Parathyroid adenoma (tissue), 2 donors: ENCODE measurements at regions not wholly inside any gene's neighbourhood (a gene's known extent, or its start where the extent isn't known, plus 50 kb on each side); places are given as distances from the start of the nearest gene placed in this dataset.

Source experiments
- H2AFZ ChIP-seq: fragments of 300-600 bp; sonication (generic); one replicate; pipeline ENCODE4 v1.7.0; 2017; ENCODE audit warnings: antibody characterized with exemption, mild to moderate bottlenecking
- H3K27ac ChIP-seq: fragments of 300-600 bp; sonication (generic); one replicate; pipeline ENCODE4 v1.7.0; 2017
- H3K27me3 ChIP-seq: fragments of 300-600 bp; sonication (generic); one replicate; pipeline ENCODE4 v1.7.0; 2017; ENCODE audit warnings: low read length; ENCODE audit not compliant: control insufficient read depth, insufficient read depth
- H3K36me3 ChIP-seq: fragments of 300-600 bp; sonication (generic); one replicate; pipeline ENCODE4 v1.7.0; 2017; ENCODE audit warnings: low read length; ENCODE audit not compliant: control insufficient read depth, insufficient read depth
- H3K4me1 ChIP-seq: fragments of 300-600 bp; sonication (generic); one replicate; pipeline ENCODE4 v1.7.0; 2017; ENCODE audit warnings: control low read depth
- H3K4me2 ChIP-seq: fragments of 300-600 bp; sonication (generic); one replicate; pipeline ENCODE4 v1.7.0; 2017; ENCODE audit warnings: low read length
- H3K4me3 ChIP-seq: fragments of 300-600 bp; sonication (generic); one replicate; pipeline ENCODE4 v1.7.0; 2017; ENCODE audit warnings: low read depth, low read length
- H3K79me2 ChIP-seq: fragments of 300-600 bp; sonication (generic); one replicate; pipeline ENCODE4 v1.7.0; 2017; ENCODE audit warnings: control low read depth
- H3K9ac ChIP-seq: fragments of 300-600 bp; sonication (generic); one replicate; pipeline ENCODE4 v1.7.0; 2017; ENCODE audit warnings: mild to moderate bottlenecking
- H3K9me3 ChIP-seq: fragments of 300-600 bp; sonication (generic); one replicate; pipeline ENCODE4 v1.7.0; 2017; ENCODE audit warnings: low read length; ENCODE audit not compliant: control insufficient read depth
- TF ChIP-seq, protein P1 (sequence below): fragments of 300-600 bp; sonication (generic); IDR thresholded peaks from one replicate; pipeline ENCODE4 v1.7.0; 2017; ENCODE audit warnings: antibody characterized with exemption, mild to moderate bottlenecking
- donor health status: primary hyperparathyroidism.

DNA sequence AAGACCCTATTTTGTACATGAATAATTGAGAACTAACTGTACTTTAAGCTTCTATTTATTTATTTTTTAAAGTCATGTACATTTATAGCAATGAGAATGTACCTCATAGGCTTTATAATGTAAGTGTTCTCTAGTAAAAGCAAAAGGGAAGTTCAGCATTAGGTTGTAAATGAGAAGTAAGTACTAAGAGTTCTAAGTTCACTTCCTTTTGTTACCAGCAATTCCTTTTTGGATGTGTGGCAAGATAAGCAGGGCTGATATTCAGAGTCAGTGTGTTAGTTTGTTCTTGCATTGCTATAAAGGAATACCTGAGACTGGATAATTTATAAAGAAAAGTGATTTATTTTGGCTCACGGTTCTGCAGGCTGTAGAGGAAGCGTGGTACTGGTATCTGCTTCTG lies 54.0 kb upstream of the CCN2 start:
- Histone ChIP-seq H2AFZ (no peak overlapping the region), H3K9me3 (no peaks in the 10 kb centered on the region), H3K27me3 (no peaks in the 10 kb centered on the region), H3K9ac (no peak overlapping the region), H3K36me3 (no peaks in the 10 kb centered on the region), H3K27ac (no peak overlapping the region), H3K4me3 (no peak overlapping the region), H3K4me2 (no peak overlapping the region), H3K79me2 (no peaks in the 10 kb centered on the region), H3K4me1 (no peaks in the 10 kb centered on the region)
- TF ChIP-seq, protein P1, sequence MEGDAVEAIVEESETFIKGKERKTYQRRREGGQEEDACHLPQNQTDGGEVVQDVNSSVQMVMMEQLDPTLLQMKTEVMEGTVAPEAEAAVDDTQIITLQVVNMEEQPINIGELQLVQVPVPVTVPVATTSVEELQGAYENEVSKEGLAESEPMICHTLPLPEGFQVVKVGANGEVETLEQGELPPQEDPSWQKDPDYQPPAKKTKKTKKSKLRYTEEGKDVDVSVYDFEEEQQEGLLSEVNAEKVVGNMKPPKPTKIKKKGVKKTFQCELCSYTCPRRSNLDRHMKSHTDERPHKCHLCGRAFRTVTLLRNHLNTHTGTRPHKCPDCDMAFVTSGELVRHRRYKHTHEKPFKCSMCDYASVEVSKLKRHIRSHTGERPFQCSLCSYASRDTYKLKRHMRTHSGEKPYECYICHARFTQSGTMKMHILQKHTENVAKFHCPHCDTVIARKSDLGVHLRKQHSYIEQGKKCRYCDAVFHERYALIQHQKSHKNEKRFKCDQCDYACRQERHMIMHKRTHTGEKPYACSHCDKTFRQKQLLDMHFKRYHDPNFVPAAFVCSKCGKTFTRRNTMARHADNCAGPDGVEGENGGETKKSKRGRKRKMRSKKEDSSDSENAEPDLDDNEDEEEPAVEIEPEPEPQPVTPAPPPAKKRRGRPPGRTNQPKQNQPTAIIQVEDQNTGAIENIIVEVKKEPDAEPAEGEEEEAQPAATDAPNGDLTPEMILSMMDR: no peak

DNA sequence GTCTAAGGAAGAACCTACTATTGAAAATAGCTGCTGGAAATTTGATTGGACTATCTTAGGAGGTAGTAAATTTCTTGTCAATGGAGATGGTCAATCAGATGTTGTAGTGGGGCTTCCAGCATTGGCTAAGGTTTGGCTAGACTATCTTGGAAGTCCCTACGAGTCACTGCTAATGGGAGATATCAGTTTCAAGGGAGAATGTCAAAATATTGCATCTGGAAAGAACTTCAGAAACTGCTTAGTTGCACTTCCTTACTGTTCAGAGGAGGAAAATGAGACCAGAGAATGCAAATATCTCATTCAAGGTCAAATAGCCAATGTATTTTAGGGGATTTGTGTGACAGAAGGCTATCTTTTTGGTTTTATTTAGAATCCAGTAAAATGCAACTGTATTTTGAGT lies 53.5 kb upstream of the CCN2 start:
- TF ChIP-seq, protein P1: no peak
- no peaks in the 10 kb centered on the region for H3K9me3 ChIP-seq
- H3K9ac ChIP-seq: no peak overlapping the region
- H3K27ac ChIP-seq: no peak overlapping the region
- H3K27me3 ChIP-seq: no peaks in the 10 kb centered on the region
- no peak overlapping the region for H3K4me2 ChIP-seq
- H3K4me3 ChIP-seq: no peak overlapping the region
- no peak overlapping the region for H2AFZ ChIP-seq
- no peaks in the 10 kb centered on the region for H3K4me1 ChIP-seq
- H3K79me2 ChIP-seq: no peaks in the 10 kb centered on the region
- H3K36me3 ChIP-seq: no peaks in the 10 kb centered on the region

DNA sequence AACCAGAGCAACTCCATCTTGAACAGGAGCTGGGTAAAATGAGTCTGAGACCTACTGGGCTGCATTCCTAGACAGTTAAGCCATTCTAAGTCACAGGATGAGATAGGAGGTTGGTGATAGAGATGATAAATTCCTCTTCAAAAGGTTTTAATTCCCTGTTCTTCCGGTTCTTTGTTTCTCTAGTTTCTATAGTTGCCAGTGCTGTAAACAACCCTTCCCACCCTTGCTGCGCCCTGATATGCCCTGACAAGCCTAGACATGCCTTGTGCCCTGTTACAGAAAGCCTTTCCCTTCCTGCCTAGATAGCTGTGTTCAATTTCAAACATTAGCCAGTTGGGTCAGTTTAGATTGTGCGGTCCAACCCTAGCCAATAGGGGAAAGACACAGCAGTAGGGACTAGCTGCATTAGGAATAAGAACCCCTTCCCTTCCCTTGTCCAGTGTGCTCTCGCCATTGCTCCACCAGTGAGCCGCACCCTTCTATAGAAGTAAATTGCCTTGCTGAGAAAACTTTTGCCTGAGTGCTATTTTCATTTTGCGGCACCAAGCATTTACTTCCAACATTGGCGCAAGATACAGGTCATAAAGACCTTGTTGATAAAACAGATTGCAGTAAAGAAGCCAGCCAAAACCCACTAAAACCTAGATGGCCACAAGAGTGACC lies 52.5 kb upstream of the CCN2 start:
- no peak overlapping the region for H3K4me3 ChIP-seq
- H3K27ac ChIP-seq: no peak overlapping the region
- TF ChIP-seq, protein P1: no peak
- H3K4me1 ChIP-seq: no peaks in the 10 kb centered on the region
- H3K4me2 ChIP-seq: no peak overlapping the region
- no peaks in the 10 kb centered on the region for H3K27me3 ChIP-seq
- no peak overlapping the region for H2AFZ ChIP-seq
- no peaks in the 10 kb centered on the region for H3K9me3 ChIP-seq
- no peak overlapping the region for H3K9ac ChIP-seq
- no peaks in the 10 kb centered on the region for H3K36me3 ChIP-seq
- no peaks in the 10 kb centered on the region for H3K79me2 ChIP-seq
